HG03159 (cell line): ENCODE measurements at regions not wholly inside any gene's neighbourhood (a gene's known extent, or its start where the extent isn't known, plus 50 kb on each side); places are given as distances from the start of the nearest gene placed in this dataset.
"Not testable (repeated sequence)": the region's sequence is repeated elsewhere in the genome, so short reads cannot be mapped to it uniquely, and the experiment has no call there.

Experiments used
- ATAC-seq: cut with Tn5 transposase; IDR thresholded peaks from one replicate; pipeline ENCODE4 v1.9.1; 2021; ENCODE audit warnings: mild to moderate bottlenecking, moderate library complexity; ENCODE audit not compliant: unreplicated experiment

GRCh38 chr3:70519913-70520659, 207.6 kb upstream of the MDFIC2 start:
- ATAC-seq = no peak

GRCh38 chr3:70519026-70519425, 206.6 kb upstream of the MDFIC2 start:
- no peak for ATAC-seq

GRCh38 chr3:70518356-70518755, 205.9 kb upstream of the MDFIC2 start:
- ATAC-seq = no peak

- no peak for ATAC-seq
Measured at GRCh38 chr3:70517124-70517890, 204.9 kb upstream of the MDFIC2 start.

GRCh38 chr3:70516076-70516475, 203.6 kb upstream of the MDFIC2 start:
- no peak for ATAC-seq

- no peak for ATAC-seq
Measured at GRCh38 chr3:70507486-70507885, 195.0 kb upstream of the MDFIC2 start.

- no peak for ATAC-seq
Measured at GRCh38 chr3:70506775-70507174, 194.3 kb upstream of the MDFIC2 start.

GRCh38 chr3:70501561-70501960, 189.1 kb upstream of the MDFIC2 start:
- no peak for ATAC-seq

- no peak for ATAC-seq
Measured at GRCh38 chr3:70488816-70489215, 176.4 kb upstream of the MDFIC2 start.

- ATAC-seq = no peak
Measured at GRCh38 chr3:70488131-70488530, 175.7 kb upstream of the MDFIC2 start.

GRCh38 chr3:70486414-70487017, 174.1 kb upstream of the MDFIC2 start:
- no peak for ATAC-seq

GRCh38 chr3:70476174-70476573, 163.7 kb upstream of the MDFIC2 start:
- ATAC-seq = no peak

- no peak for ATAC-seq
Measured at GRCh38 chr3:70471464-70472342, 159.3 kb upstream of the MDFIC2 start.

- no peak for ATAC-seq
Measured at GRCh38 chr3:70466096-70466495, 153.7 kb upstream of the MDFIC2 start.

GRCh38 chr3:70464876-70465275, 152.4 kb upstream of the MDFIC2 start:
- no peak for ATAC-seq

- ATAC-seq = no peak
Measured at GRCh38 chr3:70464465-70464864, 152.0 kb upstream of the MDFIC2 start.

GRCh38 chr3:70450220-70450619, 137.8 kb upstream of the MDFIC2 start:
- ATAC-seq = not testable (repeated sequence)

- not testable (repeated sequence) for ATAC-seq
Measured at GRCh38 chr3:70435422-70435821, 123.0 kb upstream of the MDFIC2 start.

GRCh38 chr3:70433091-70433490, 120.7 kb upstream of the MDFIC2 start:
- ATAC-seq = no peak

GRCh38 chr3:70431911-70432310, 119.5 kb upstream of the MDFIC2 start:
- no peak for ATAC-seq

- ATAC-seq = no peak
Measured at GRCh38 chr3:70426071-70426470, 113.6 kb upstream of the MDFIC2 start.
